ENCODE measurements at regions not wholly inside any gene's neighbourhood (a gene's known extent, or its start where the extent isn't known, plus 50 kb on each side); places are given as distances from the start of the nearest gene placed in this dataset.
A peak's percentile ranks its signal among the peaks of the same experiment; 100 is the strongest.

DNA sequence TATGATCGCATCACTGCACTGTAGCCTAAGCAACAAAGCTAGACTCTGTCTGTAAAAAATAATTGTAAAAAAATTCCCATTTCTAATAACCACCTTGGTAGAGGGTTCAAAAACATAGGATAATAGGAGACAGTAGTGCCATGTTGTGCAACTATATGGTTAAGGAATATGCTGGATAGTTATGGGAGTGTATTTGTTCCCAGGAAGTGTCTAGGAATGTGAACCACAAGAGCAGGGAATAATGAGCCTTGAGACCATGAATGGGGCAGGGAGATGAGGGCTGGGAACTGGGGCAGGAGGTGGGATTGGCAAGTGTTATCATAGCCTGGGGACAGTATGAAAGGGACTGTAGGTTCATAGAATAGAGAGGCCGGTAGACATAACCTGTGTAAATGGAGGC is 50.4 kb downstream of the RUSC2 start:
- H3K27me3 Mint-ChIP-seq = peaks cover 25% of the 10 kb centered on the region

DNA sequence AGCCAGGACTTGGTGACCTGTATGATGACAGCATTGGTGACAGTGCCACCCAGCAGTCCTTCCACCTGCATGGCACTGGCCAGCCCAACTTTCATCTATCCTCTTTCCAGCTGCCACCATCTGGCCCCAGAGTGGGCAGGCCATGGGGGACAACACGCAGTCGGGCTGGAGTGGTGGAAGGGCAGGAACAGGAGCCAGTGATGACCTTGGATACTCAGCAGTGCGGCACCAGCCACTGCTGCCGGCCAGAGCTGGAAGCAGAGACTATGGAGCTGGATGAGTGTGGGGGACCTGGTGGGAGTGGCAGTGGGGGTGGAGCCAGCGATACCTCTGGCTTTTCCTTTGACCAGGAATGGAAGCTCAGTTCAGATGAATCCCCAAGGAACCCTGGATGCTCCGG is 56.9 kb downstream of the RUSC2 start:
- Mint-ChIP-seq H3K9me3 (no peaks in the 10 kb centered on the region), H3K36me3 (no peaks in the 10 kb centered on the region), H3K4me3 (no peak overlapping the region), H3K27me3 (peaks cover 13% of the 10 kb centered on the region), H3K27ac (no peak overlapping the region), H3K4me1 (no peaks in the 10 kb centered on the region)
- DNase-seq (no peak), ATAC-seq (ENCODE audit: low read depth in 2 of 2) (no peak)
- Histone ChIP-seq H3K9me3 (ENCODE audit: control insufficient read depth in 2 of 2, low read length in 2 of 2) (no peaks in the 10 kb centered on the region), H3K27me3 (ENCODE audit: control insufficient read depth, insufficient read depth, low read length) (peaks cover 2% of the 10 kb centered on the region), H3K4me3 (ENCODE audit: low read depth, low read length) (no peak overlapping the region), H3K36me3 (ENCODE audit: control insufficient read depth, insufficient read depth, low read length) (no peaks in the 10 kb centered on the region), H3K4me1 (ENCODE audit: control insufficient read depth, insufficient read depth, low read length, poor library complexity, severe bottlenecking) (no peaks in the 10 kb centered on the region), H3K27ac (ENCODE audit: insufficient read depth, low read length, poor library complexity, severe bottlenecking) (no peak overlapping the region)

More for the DNA sequence above, 50.4 kb downstream of the RUSC2 start:
- Histone ChIP-seq H3K4me1 (ENCODE audit: control insufficient read depth, insufficient read depth, low read length, poor library complexity, severe bottlenecking) (no peaks in the 10 kb centered on the region), H3K36me3 (ENCODE audit: control insufficient read depth, insufficient read depth, low read length) (no peaks in the 10 kb centered on the region), H3K9me3 (ENCODE audit: control insufficient read depth in 2 of 2, low read length in 2 of 2) (no peaks in the 10 kb centered on the region), H3K27ac (ENCODE audit: insufficient read depth, low read length, poor library complexity, severe bottlenecking) (no peak overlapping the region), H3K27me3 (ENCODE audit: control insufficient read depth, insufficient read depth, low read length) (peaks cover 4% of the 10 kb centered on the region), H3K4me3 (ENCODE audit: low read depth, low read length) (no peak overlapping the region)
- Mint-ChIP-seq H3K9me3 (peaks cover 0 to 2% (median 0%) of the 10 kb centered on the region in 7 donors), H3K4me3 (no peak overlapping the region), H3K36me3 (no peaks in the 10 kb centered on the region), H3K4me1 (peaks cover 0 to 3% (median 0%) of the 10 kb centered on the region in 4 donors), H3K27ac (no peak overlapping the region)
- ATAC-seq (ENCODE audit: low read depth in 2 of 2) (no peak), DNase-seq (no peak)

DNA sequence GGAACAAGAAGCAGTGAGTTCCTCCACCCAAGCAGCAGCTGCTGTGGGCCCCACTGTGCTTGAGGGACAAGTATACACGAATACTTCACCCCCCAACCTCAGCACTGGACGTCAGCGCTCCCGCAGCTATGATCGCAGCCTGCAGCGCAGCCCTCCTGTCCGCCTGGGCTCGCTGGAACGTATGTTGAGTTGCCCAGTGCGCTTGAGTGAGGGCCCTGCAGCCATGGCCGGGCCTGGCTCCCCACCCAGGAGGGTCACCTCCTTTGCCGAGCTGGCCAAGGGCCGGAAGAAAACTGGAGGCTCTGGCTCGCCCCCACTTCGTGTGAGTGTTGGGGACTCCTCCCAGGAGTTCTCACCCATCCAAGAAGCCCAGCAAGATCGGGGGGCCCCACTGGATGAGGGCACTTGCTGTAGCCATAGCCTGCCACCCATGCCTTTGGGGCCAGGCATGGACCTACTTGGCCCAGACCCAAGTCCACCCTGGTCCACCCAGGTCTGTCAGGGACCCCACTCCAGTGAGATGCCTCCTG is 57.1 kb upstream of the TESK1 start:
- Mint-ChIP-seq H3K4me1 (no peaks in the 10 kb centered on the region), H3K4me3 (no peak overlapping the region), H3K9me3 (no peaks in the 10 kb centered on the region), H3K27ac (no peak overlapping the region), H3K36me3 (no peaks in the 10 kb centered on the region), H3K27me3 (peaks cover 4% of the 10 kb centered on the region)
- Histone ChIP-seq H3K4me3 (ENCODE audit: low read depth, low read length) (no peak overlapping the region), H3K27ac (ENCODE audit: insufficient read depth, low read length, poor library complexity, severe bottlenecking) (no peak overlapping the region), H3K4me1 (ENCODE audit: control insufficient read depth, insufficient read depth, low read length, poor library complexity, severe bottlenecking) (no peaks in the 10 kb centered on the region), H3K27me3 (ENCODE audit: control insufficient read depth, insufficient read depth, low read length) (peaks cover 2% of the 10 kb centered on the region), H3K36me3 (ENCODE audit: control insufficient read depth, insufficient read depth, low read length) (no peaks in the 10 kb centered on the region), H3K9me3 (ENCODE audit: control insufficient read depth in 2 of 2, low read length in 2 of 2) (no peaks in the 10 kb centered on the region)
- DNase-seq (no peak), ATAC-seq (ENCODE audit: low read depth in 2 of 2) (no peak)

DNA sequence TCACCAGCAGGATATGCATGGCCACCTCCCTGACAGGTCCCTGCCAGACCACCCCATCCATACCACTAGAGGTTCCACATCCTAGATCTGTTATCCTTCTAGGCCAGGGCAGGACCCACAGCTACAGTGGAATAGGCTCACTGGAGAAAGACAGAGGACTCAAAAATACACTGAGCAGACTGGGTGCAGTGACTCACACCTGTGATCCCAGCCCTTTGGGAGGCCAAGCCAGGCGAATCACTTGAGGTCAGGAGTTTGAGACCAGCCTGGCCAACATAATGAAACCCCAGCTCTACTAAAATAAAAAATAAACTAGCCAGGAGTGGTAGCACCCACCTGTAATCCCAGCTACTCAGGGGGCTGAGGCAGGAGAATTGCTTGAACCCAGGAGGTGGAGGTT is 56.5 kb upstream of the TESK1 start:
- DNase-seq = no peak
- ATAC-seq (ENCODE audit: low read depth in 2 of 2) = no peak
- Histone ChIP-seq H3K36me3 (ENCODE audit: control insufficient read depth, insufficient read depth, low read length) (no peaks in the 10 kb centered on the region), H3K9me3 (ENCODE audit: control insufficient read depth in 2 of 2, low read length in 2 of 2) (no peaks in the 10 kb centered on the region), H3K27ac (ENCODE audit: insufficient read depth, low read length, poor library complexity, severe bottlenecking) (no peak overlapping the region), H3K4me3 (ENCODE audit: low read depth, low read length) (no peak overlapping the region), H3K4me1 (ENCODE audit: control insufficient read depth, insufficient read depth, low read length, poor library complexity, severe bottlenecking) (no peaks in the 10 kb centered on the region), H3K27me3 (ENCODE audit: control insufficient read depth, insufficient read depth, low read length) (peaks cover 2% of the 10 kb centered on the region)
- Mint-ChIP-seq H3K36me3 (no peaks in the 10 kb centered on the region), H3K4me1 (no peaks in the 10 kb centered on the region), H3K9me3 (no peaks in the 10 kb centered on the region), H3K27ac (no peak overlapping the region), H3K4me3 (no peak overlapping the region), H3K27me3 (peaks cover 4% of the 10 kb centered on the region)

DNA sequence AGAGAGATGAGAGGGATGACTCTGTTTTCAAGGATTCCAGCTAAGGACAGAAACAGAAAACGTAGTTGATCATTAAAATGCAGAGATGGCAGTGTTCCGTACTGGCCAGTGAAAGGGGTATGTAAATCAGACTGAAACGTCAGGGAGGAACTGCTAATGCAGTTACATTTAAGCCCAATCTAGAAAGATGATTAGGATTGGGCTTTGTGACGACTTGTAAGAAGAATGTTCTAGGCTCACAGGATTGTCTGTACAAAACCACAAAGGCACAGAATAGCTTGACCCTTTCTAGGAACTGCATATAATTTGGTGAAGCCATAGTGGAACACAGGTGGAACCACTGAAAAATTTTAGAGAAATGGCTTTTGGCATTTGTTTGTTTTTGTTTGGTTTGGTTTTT is 55.6 kb upstream of the TESK1 start:
- Histone ChIP-seq H3K36me3 (ENCODE audit: control insufficient read depth, insufficient read depth, low read length) (no peaks in the 10 kb centered on the region), H3K9me3 (ENCODE audit: control insufficient read depth in 2 of 2, low read length in 2 of 2) (no peaks in the 10 kb centered on the region), H3K4me3 (ENCODE audit: low read depth, low read length) (no peak overlapping the region), H3K4me1 (ENCODE audit: control insufficient read depth, insufficient read depth, low read length, poor library complexity, severe bottlenecking) (no peaks in the 10 kb centered on the region), H3K27ac (ENCODE audit: insufficient read depth, low read length, poor library complexity, severe bottlenecking) (no peak overlapping the region), H3K27me3 (ENCODE audit: control insufficient read depth, insufficient read depth, low read length) (peaks cover 2% of the 10 kb centered on the region)
- H3K9me3 Mint-ChIP-seq = no peaks in the 10 kb centered on the region
- H3K36me3 Mint-ChIP-seq = no peaks in the 10 kb centered on the region
- no peak overlapping the region for H3K27ac Mint-ChIP-seq
- H3K4me1 Mint-ChIP-seq = no peaks in the 10 kb centered on the region
- no peak for DNase-seq
- no peak overlapping the region for H3K4me3 Mint-ChIP-seq
- no peak for ATAC-seq (ENCODE audit: low read depth in 2 of 2)
- H3K27me3 Mint-ChIP-seq = peaks cover 4% of the 10 kb centered on the region

DNA sequence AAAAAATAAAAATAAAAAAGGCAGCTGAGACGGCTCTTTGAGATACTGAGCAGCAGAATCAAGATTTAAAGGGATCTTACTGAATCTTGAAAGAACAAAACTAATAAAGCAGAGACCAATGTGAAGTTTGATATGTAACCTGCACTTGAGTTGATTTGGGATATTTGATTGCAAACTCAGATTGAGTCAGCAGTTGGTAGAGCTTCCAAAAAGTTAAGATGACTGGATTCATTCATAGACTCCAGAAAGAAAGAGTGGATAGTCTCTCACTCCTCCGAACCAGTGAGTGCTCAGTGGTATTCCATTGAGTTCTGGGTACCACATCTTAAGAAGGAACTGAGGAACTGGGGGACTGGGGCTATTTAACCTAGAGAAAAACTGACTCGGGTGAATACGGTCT is 52.7 kb upstream of the TESK1 start:
- no peaks in the 10 kb centered on the region for H3K9me3 Mint-ChIP-seq

DNA sequence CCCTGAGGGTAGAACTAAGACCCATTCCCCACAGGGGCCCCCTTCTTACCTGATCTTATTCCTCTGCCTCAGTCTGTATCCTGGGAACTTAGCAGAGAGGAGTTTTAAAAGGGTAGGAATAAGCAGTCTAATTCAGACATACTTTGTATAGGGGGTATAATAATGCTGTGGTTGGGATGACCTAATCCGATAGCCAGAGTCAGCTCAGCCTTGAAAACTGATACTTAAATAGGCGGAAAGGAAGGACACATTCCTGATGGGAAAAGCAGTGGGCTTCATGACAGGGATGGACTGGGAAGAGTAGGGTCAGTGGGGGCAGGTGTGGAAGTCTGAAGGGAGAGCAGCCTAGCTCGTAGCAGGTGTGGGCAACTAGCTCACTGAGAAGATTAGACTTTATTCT is 52.2 kb upstream of the TESK1 start:
- Histone ChIP-seq H3K27ac (ENCODE audit: insufficient read depth, low read length, poor library complexity, severe bottlenecking) (no peak overlapping the region), H3K4me1 (ENCODE audit: control insufficient read depth, insufficient read depth, low read length, poor library complexity, severe bottlenecking) (no peaks in the 10 kb centered on the region), H3K4me3 (ENCODE audit: low read depth, low read length) (no peak overlapping the region), H3K36me3 (ENCODE audit: control insufficient read depth, insufficient read depth, low read length) (no peaks in the 10 kb centered on the region), H3K9me3 (ENCODE audit: control insufficient read depth in 2 of 2, low read length in 2 of 2) (no peaks in the 10 kb centered on the region), H3K27me3 (ENCODE audit: control insufficient read depth, insufficient read depth, low read length) (no peaks in the 10 kb centered on the region)
- no peak for DNase-seq
- Mint-ChIP-seq H3K9me3 (no peaks in the 10 kb centered on the region), H3K36me3 (no peaks in the 10 kb centered on the region), H3K4me1 (peaks cover 0 to 5% (median 0%) of the 10 kb centered on the region in 4 donors), H3K27me3 (peaks cover 4% of the 10 kb centered on the region), H3K4me3 (no peak overlapping the region), H3K27ac (no peak overlapping the region)
- ATAC-seq (ENCODE audit: low read depth in 2 of 2) = no peak

More for the DNA sequence above, 52.7 kb upstream of the TESK1 start:
- H3K27me3 ChIP-seq (ENCODE audit: control insufficient read depth, insufficient read depth, low read length) = no peaks in the 10 kb centered on the region
- no peak for ATAC-seq (ENCODE audit: low read depth in 2 of 2)
- peaks cover 0 to 5% (median 0%) of the 10 kb centered on the region in 4 donors for H3K4me1 Mint-ChIP-seq
- no peaks in the 10 kb centered on the region for H3K36me3 Mint-ChIP-seq
- no peaks in the 10 kb centered on the region for H3K36me3 ChIP-seq (ENCODE audit: control insufficient read depth, insufficient read depth, low read length)
- H3K4me3 ChIP-seq (ENCODE audit: low read depth, low read length) = no peak overlapping the region
- DNase-seq = no peak
- no peaks in the 10 kb centered on the region for H3K4me1 ChIP-seq (ENCODE audit: control insufficient read depth, insufficient read depth, low read length, poor library complexity, severe bottlenecking)
- no peak overlapping the region for H3K27ac Mint-ChIP-seq
- H3K9me3 ChIP-seq (ENCODE audit: control insufficient read depth in 2 of 2, low read length in 2 of 2) = no peaks in the 10 kb centered on the region
- no peak overlapping the region for H3K4me3 Mint-ChIP-seq
- H3K27me3 Mint-ChIP-seq = peaks cover 4% of the 10 kb centered on the region
- H3K27ac ChIP-seq (ENCODE audit: insufficient read depth, low read length, poor library complexity, severe bottlenecking) = no peak overlapping the region

DNA sequence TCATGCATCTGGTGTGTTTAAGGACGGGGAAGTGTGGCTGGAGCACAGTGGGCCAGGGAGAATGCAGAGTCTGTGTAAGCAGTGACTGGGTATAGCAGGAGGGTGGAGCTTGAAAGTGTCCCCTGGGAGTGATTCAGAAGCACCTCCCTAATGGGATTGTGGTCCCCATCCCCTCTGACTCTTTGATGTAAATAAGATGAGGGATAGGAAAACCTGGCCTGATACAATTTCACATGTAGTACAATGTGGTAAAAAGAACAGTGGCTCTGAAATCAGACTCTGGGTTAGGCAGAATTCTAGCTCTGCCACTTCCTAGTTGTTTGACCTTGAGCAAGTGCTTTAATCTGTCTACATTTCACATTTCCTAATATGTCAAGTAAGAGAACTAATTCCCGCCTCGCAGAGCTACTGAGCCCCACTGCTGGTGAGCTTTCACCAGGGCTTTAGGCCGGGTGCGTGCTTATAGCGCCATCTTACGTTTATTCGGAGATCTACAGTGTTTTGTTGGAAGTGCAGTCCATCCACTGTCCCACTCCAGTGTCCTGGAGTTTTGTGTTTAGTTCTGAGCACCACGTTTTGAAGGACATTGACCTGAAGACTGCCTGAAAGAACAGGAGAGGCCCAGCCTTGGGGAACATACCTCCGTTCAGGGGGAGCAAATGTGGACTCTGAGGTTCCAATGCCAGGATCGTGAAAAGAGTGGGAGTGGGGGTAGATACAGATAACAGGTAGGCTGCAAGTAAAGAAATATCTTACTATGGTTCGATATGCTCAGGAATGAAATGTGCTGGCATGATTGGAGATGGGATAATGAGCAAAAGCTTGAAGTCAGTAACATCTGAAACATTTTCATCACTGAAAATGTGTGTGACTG is 51.2 kb upstream of the TESK1 start:
- Histone ChIP-seq H3K4me3 (ENCODE audit: low read depth, low read length) (no peak overlapping the region), H3K27ac (ENCODE audit: insufficient read depth, low read length, poor library complexity, severe bottlenecking) (no peak overlapping the region), H3K9me3 (ENCODE audit: control insufficient read depth in 2 of 2, low read length in 2 of 2) (no peaks in the 10 kb centered on the region), H3K36me3 (ENCODE audit: control insufficient read depth, insufficient read depth, low read length) (no peaks in the 10 kb centered on the region), H3K27me3 (ENCODE audit: control insufficient read depth, insufficient read depth, low read length) (no peaks in the 10 kb centered on the region), H3K4me1 (ENCODE audit: control insufficient read depth, insufficient read depth, low read length, poor library complexity, severe bottlenecking) (no peaks in the 10 kb centered on the region)
- H3K4me1 Mint-ChIP-seq = peaks cover 0 to 5% (median 1%) of the 10 kb centered on the region in 4 donors
- ATAC-seq (ENCODE audit: low read depth in 2 of 2) = peak in 1 of 2 donors; percentile 44
- peaks cover 4% of the 10 kb centered on the region for H3K27me3 Mint-ChIP-seq
- H3K36me3 Mint-ChIP-seq = no peaks in the 10 kb centered on the region
- DNase-seq = peak in 2 of 3 donors; percentile 32 to 45
- no peak overlapping the region for H3K27ac Mint-ChIP-seq
- H3K4me3 Mint-ChIP-seq = no peak overlapping the region
- H3K9me3 Mint-ChIP-seq = no peaks in the 10 kb centered on the region
